ENCODE measurements at regions not wholly inside any gene's neighbourhood (a gene's known extent, or its start where the extent isn't known, plus 50 kb on each side); places are given as distances from the start of the nearest gene placed in this dataset.
A peak's percentile ranks its signal among the peaks of the same experiment; 100 is the strongest.

GRCh38 chr15:69518806-69519205, 66.2 kb downstream of the RPLP1 start:
- Histone ChIP-seq H3K36me3 (ENCODE audit: control insufficient read depth, insufficient read depth, low read length) (no peaks in the 10 kb centered on the region), H3K27ac (ENCODE audit: low read length) (no peak overlapping the region), H3K9me3 (replicated peaks; ENCODE audit: control insufficient read depth, low read depth, low read length) (peaks cover 3% of the 10 kb centered on the region), H3K4me1 (ENCODE audit: control insufficient read depth, insufficient read depth, low read length) (peaks cover 5% of the 10 kb centered on the region), H3K27me3 (ENCODE audit: control insufficient read depth, insufficient read depth, low read length) (peaks cover 2% of the 10 kb centered on the region), H3K4me3 (ENCODE audit: low read length) (no peak overlapping the region)
- WGBS (ENCODE audit: insufficient coverage): no CpG with 5 or more reads among the region's 2 CpGs
- no peak for DNase-seq

DNA sequence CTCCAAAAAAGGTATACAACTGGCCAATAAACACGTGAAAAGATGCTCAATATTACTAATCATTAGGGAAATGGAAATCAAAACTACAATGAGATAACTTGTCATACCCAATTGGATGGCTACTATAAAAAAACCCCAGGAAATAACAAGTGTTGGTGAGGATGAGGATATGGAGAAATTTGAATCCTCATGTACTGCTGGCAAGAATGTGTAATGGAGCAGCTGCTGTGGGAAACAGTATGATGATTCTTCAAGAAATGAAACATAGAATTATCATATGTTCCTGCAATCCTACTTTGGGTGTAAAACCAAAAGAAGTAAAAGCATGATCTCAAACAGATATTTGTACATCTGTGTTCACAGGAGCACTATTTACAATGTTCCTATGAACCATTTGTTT, 67.4 kb downstream of the RPLP1 start:
- WGBS (ENCODE audit: insufficient coverage): no CpG with 5 or more reads among the region's 1 CpG
- Histone ChIP-seq H3K36me3 (ENCODE audit: control insufficient read depth, insufficient read depth, low read length) (no peaks in the 10 kb centered on the region), H3K27ac (ENCODE audit: low read length) (no peak overlapping the region), H3K27me3 (ENCODE audit: control insufficient read depth, insufficient read depth, low read length) (peaks cover 2% of the 10 kb centered on the region), H3K4me3 (ENCODE audit: low read length) (no peak overlapping the region), H3K4me1 (ENCODE audit: control insufficient read depth, insufficient read depth, low read length) (peaks cover 17% of the 10 kb centered on the region), H3K9me3 (replicated peaks; ENCODE audit: control insufficient read depth, low read depth, low read length) (peaks cover 3% of the 10 kb centered on the region)
- DNase-seq: no peak

DNA sequence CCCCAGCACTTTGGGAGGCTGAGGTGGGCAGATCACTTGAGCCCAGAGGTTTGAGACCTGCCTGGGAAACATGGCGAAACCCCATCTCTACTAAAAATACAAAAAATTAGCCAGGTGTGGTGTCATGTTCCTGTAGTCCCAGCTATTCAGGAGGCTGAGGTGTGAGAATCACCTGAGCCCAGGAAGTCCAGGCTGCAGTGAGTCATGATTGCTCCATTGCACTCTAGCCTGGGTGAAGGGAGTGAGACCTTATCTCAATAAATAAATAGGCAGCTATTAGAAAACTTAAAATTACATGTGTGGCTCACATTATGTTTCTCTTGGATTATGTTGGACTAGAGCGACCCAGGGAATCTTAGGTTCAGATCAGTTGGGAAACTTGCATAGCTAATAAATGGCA, 69.7 kb downstream of the RPLP1 start:
- Histone ChIP-seq H3K9me3 (replicated peaks; ENCODE audit: control insufficient read depth, low read depth, low read length) (peaks cover 6% of the 10 kb centered on the region), H3K36me3 (ENCODE audit: control insufficient read depth, insufficient read depth, low read length) (no peaks in the 10 kb centered on the region), H3K4me1 (ENCODE audit: control insufficient read depth, insufficient read depth, low read length) (peaks cover 33% of the 10 kb centered on the region), H3K4me3 (ENCODE audit: low read length) (no peak overlapping the region), H3K27ac (ENCODE audit: low read length) (no peak overlapping the region), H3K27me3 (ENCODE audit: control insufficient read depth, insufficient read depth, low read length) (no peaks in the 10 kb centered on the region)
- WGBS (ENCODE audit: insufficient coverage): no CpG with 5 or more reads among the region's 2 CpGs
- no peak for DNase-seq

GRCh38 chr15:69523010-69524001, 70.7 kb downstream of the RPLP1 start:
- Histone ChIP-seq H3K27ac (ENCODE audit: low read length) (no peak overlapping the region), H3K36me3 (ENCODE audit: control insufficient read depth, insufficient read depth, low read length) (no peaks in the 10 kb centered on the region), H3K4me1 (ENCODE audit: control insufficient read depth, insufficient read depth, low read length) (peaks cover 38% of the 10 kb centered on the region), H3K4me3 (ENCODE audit: low read length) (no peak overlapping the region), H3K27me3 (ENCODE audit: control insufficient read depth, insufficient read depth, low read length) (peaks cover 2% of the 10 kb centered on the region), H3K9me3 (replicated peaks; ENCODE audit: control insufficient read depth, low read depth, low read length) (peaks cover 6% of the 10 kb centered on the region)
- WGBS (ENCODE audit: insufficient coverage): no CpG with 5 or more reads among the region's 5 CpGs
- peak; percentile 88 for DNase-seq

DNA sequence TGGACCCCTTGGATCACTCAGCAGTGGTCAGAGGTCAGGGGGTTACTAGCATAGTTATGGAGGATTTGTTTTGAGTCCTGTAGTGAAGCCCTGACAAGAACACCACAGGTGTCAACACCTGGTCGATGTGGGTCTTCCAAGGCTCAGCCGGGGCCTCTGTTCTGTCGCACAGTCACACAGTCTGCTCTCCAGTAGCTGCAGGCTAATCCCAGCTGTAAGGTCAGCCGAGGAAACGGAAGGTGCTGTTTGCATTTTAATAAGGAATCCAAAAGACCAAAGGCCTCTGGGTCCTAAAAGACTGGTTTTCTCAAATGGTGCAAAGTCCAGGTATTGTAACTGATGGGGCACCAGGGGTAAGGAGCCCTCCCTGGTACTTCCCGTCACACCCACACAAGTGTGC, 71.7 kb downstream of the RPLP1 start:
- Histone ChIP-seq H3K4me3 (ENCODE audit: low read length) (no peak overlapping the region), H3K27me3 (ENCODE audit: control insufficient read depth, insufficient read depth, low read length) (peaks cover 4% of the 10 kb centered on the region), H3K36me3 (ENCODE audit: control insufficient read depth, insufficient read depth, low read length) (no peaks in the 10 kb centered on the region), H3K4me1 (ENCODE audit: control insufficient read depth, insufficient read depth, low read length) (peaks cover 38% of the 10 kb centered on the region), H3K27ac (ENCODE audit: low read length) (peak overlapping the region; percentile 62), H3K9me3 (replicated peaks; ENCODE audit: control insufficient read depth, low read depth, low read length) (peaks cover 6% of the 10 kb centered on the region)
- DNase-seq: no peak
- 46% methylated on average over 5 of the region's 6 CpGs for WGBS (ENCODE audit: insufficient coverage)

GRCh38 chr15:69524814-69525213, 72.2 kb downstream of the RPLP1 start:
- Histone ChIP-seq H3K4me1 (ENCODE audit: control insufficient read depth, insufficient read depth, low read length) (peaks cover 38% of the 10 kb centered on the region), H3K36me3 (ENCODE audit: control insufficient read depth, insufficient read depth, low read length) (no peaks in the 10 kb centered on the region), H3K9me3 (replicated peaks; ENCODE audit: control insufficient read depth, low read depth, low read length) (peaks cover 6% of the 10 kb centered on the region), H3K4me3 (ENCODE audit: low read length) (no peak overlapping the region), H3K27ac (ENCODE audit: low read length) (peak overlapping the region; percentile 69), H3K27me3 (ENCODE audit: control insufficient read depth, insufficient read depth, low read length) (peaks cover 5% of the 10 kb centered on the region)
- 33% methylated on average over 5 of the region's 7 CpGs for WGBS (ENCODE audit: insufficient coverage)
- DNase-seq: peak; percentile 81

GRCh38 chr15:69525543-69525942, 72.9 kb downstream of the RPLP1 start:
- H3K36me3 ChIP-seq (ENCODE audit: control insufficient read depth, insufficient read depth, low read length): no peaks in the 10 kb centered on the region
- WGBS (ENCODE audit: insufficient coverage): no CpG with 5 or more reads among the region's 6 CpGs
- peaks cover 10% of the 10 kb centered on the region for H3K27me3 ChIP-seq (ENCODE audit: control insufficient read depth, insufficient read depth, low read length)
- H3K9me3 ChIP-seq (replicated peaks; ENCODE audit: control insufficient read depth, low read depth, low read length): peaks cover 6% of the 10 kb centered on the region
- DNase-seq: no peak
- no peak overlapping the region for H3K4me3 ChIP-seq (ENCODE audit: low read length)
- peak overlapping the region; percentile 69 for H3K27ac ChIP-seq (ENCODE audit: low read length)
- peaks cover 39% of the 10 kb centered on the region for H3K4me1 ChIP-seq (ENCODE audit: control insufficient read depth, insufficient read depth, low read length)

DNA sequence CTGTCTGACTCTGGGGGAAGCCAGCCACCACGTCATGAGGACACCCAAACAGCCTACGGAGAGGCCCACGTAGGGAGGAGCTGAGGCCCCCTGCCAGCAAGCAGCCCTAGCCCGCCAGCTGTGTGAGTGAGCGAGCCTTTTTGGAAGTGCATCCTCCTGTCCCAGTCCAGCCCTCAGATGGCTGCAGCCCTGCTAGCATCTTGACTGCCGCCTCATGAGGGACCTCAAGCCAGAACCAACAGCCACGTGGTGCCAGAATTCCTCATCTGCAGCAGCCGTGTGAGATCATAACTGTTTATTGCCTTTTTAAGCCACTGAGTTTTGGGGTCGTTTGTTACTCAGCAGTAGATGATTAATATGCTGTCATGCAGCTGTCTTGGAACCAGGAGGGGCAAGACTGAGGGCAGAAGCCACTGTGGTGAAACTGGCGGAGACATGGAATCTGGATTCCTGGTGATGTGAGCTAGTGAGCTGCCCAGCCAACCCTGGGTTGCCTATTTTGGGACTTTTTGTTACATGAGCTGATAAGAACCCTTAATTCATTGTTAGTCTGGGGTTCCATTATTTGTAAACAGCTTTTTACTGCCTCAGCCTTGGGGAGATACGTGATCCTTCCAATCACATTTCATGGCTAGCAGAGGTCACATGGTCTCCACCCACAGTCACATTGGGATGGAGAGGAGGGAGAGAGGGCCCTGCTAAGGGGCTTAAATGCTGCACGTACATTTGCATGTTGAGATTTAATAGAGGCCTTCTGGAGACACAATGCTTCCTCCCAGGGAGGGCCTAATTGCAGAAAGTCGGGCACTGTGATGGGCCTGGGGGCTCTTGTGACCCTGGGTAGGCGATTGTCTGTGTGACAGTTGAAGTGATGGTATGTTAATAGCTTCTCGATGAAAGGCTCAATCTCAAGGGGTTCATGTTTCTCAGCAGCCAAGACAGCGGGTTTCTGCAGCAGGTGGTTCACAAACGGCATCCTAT, 73.8 kb downstream of the RPLP1 start:
- peak; percentile 54 for DNase-seq
- peaks cover 10% of the 10 kb centered on the region for H3K27me3 ChIP-seq (ENCODE audit: control insufficient read depth, insufficient read depth, low read length)
- 24% methylated on average over 12 of the region's 17 CpGs for whole genome bisulfite sequencing (ENCODE audit: insufficient coverage)
- H3K36me3 ChIP-seq (ENCODE audit: control insufficient read depth, insufficient read depth, low read length): no peaks in the 10 kb centered on the region
- no peak overlapping the region for H3K4me3 ChIP-seq (ENCODE audit: low read length)
- H3K27ac ChIP-seq (ENCODE audit: low read length): no peak overlapping the region
- H3K9me3 ChIP-seq (replicated peaks; ENCODE audit: control insufficient read depth, low read depth, low read length): peaks cover 6% of the 10 kb centered on the region
- peaks cover 47% of the 10 kb centered on the region for H3K4me1 ChIP-seq (ENCODE audit: control insufficient read depth, insufficient read depth, low read length)

- no peaks in the 10 kb centered on the region for H3K36me3 ChIP-seq (ENCODE audit: control insufficient read depth, insufficient read depth, low read length)
- WGBS (ENCODE audit: insufficient coverage): 93% methylated on average over 2 of the region's 5 CpGs
- H3K4me3 ChIP-seq (ENCODE audit: low read length): no peak overlapping the region
- peaks cover 10% of the 10 kb centered on the region for H3K27me3 ChIP-seq (ENCODE audit: control insufficient read depth, insufficient read depth, low read length)
- H3K9me3 ChIP-seq (replicated peaks; ENCODE audit: control insufficient read depth, low read depth, low read length): peaks cover 6% of the 10 kb centered on the region
- DNase-seq: no peak
- no peak overlapping the region for H3K27ac ChIP-seq (ENCODE audit: low read length)
- peaks cover 52% of the 10 kb centered on the region for H3K4me1 ChIP-seq (ENCODE audit: control insufficient read depth, insufficient read depth, low read length)
Observed at GRCh38 chr15:69529141-69529540, 76.5 kb downstream of the RPLP1 start.
